ENCODE measurements at regions not wholly inside any gene's neighbourhood (a gene's known extent, or its start where the extent isn't known, plus 50 kb on each side); places are given as distances from the start of the nearest gene placed in this dataset.

GRCh38 chr9:31255211-31255610 lies 1129.2 kb upstream of the ACO1 start:
- TF ChIP-seq CTCF (IDR thresholded peaks at IDR 0.05; ENCODE audit: low read length): no peak
- TF ChIP-seq EZH2 (optimal IDR thresholded peaks at IDR 0.05; ENCODE audit: low read depth, low read length): no peak
- TF ChIP-seq EZH2phosphoT487 (IDR thresholded peaks at IDR 0.05; ENCODE audit: low read length): no peak
